ENCODE measurements at regions not wholly inside any gene's neighbourhood (a gene's known extent, or its start where the extent isn't known, plus 50 kb on each side); places are given as distances from the start of the nearest gene placed in this dataset.
"Not testable (repeated sequence)": the region's sequence is repeated elsewhere in the genome, so short reads cannot be mapped to it uniquely, and the experiment has no call there.

- ChIA-PET POLR2A (no interaction called here), CTCF (no interaction called here)
- Histone ChIP-seq H3K4me1 (ENCODE audit: control insufficient read depth, insufficient read depth, low read length) (no peaks in the 10 kb centered on the region), H3K4me3 (ENCODE audit: low read depth in 2 of 2, low read length in 2 of 2) (no peak overlapping the region), H3K27ac (ENCODE audit: low read length) (no peak overlapping the region), H3K36me3 (ENCODE audit: control insufficient read depth, insufficient read depth, low read length) (no peaks in the 10 kb centered on the region), H3K27me3 (ENCODE audit: control insufficient read depth, insufficient read depth, low read length) (no peaks in the 10 kb centered on the region), H3K9me3 (ENCODE audit: control insufficient read depth, insufficient read depth, low read depth, low read length) (no peaks in the 10 kb centered on the region)
- no peak for DNase-seq (ENCODE audit: low read depth, low spot score)
- no peak for TF ChIP-seq POLR2AphosphoS5 (IDR thresholded peaks at IDR 0.05; ENCODE audit: low read depth, low read length)
- no peak for TF ChIP-seq CTCF (IDR thresholded peaks at IDR 0.05)
- no peak for TF ChIP-seq REST (IDR thresholded peaks at IDR 0.05; ENCODE audit: insufficient read depth in 1 of 2, low read depth in 2 of 2, low read length in 1 of 2)
- in situ Hi-C loops (cut with HindIII; ENCODE audit: low pct_unique_long_range_greater_than_20kb, low sequenced_read_pairs) = no loop called here
- intact Hi-C loops (cut with micrococcal nuclease; ENCODE audit: unreplicated experiment) = no loop called here
- ATAC-seq = no peak
- BruUV-seq (replicated peaks) = no TSS peak
Measured at GRCh38 chr14:38056270-38056669, 151.4 kb upstream of the SSTR1 start.

GRCh38 chr14:38062223-38062622 lies 145.5 kb upstream of the SSTR1 start:
- H3K4me3 ChIP-seq (ENCODE audit: low read depth in 2 of 2, low read length in 2 of 2); H3K27me3 ChIP-seq (ENCODE audit: control insufficient read depth, insufficient read depth, low read length); ATAC-seq; H3K9me3 ChIP-seq (ENCODE audit: control insufficient read depth, insufficient read depth, low read depth, low read length); H3K36me3 ChIP-seq (ENCODE audit: control insufficient read depth, insufficient read depth, low read length); DNase-seq (ENCODE audit: low read depth, low spot score); BruUV-seq (replicated peaks); POLR2A ChIA-PET; in situ Hi-C loops (cut with HindIII; ENCODE audit: low pct_unique_long_range_greater_than_20kb, low sequenced_read_pairs); H3K4me1 ChIP-seq (ENCODE audit: control insufficient read depth, insufficient read depth, low read length); intact Hi-C loops (cut with micrococcal nuclease; ENCODE audit: unreplicated experiment); CTCF ChIA-PET; H3K27ac ChIP-seq (ENCODE audit: low read length): not testable (repeated sequence)

GRCh38 chr14:38063711-38064320 lies 143.9 kb upstream of the SSTR1 start:
- no peak overlapping the region for H3K4me3 ChIP-seq (ENCODE audit: low read depth in 2 of 2, low read length in 2 of 2)
- intact Hi-C loops (cut with micrococcal nuclease; ENCODE audit: unreplicated experiment) = no loop called here
- ChIA-PET CTCF (no interaction called here), POLR2A (no interaction called here)
- no peaks in the 10 kb centered on the region for H3K27me3 ChIP-seq (ENCODE audit: control insufficient read depth, insufficient read depth, low read length)
- no peak for DNase-seq (ENCODE audit: low read depth, low spot score)
- TF ChIP-seq POLR2AphosphoS5 (IDR thresholded peaks at IDR 0.05; ENCODE audit: low read depth, low read length) (no peak), SIN3A (IDR thresholded peaks at IDR 0.05; ENCODE audit: borderline replicate concordance, insufficient read depth, low read depth, low read length) (no peak), REST (IDR thresholded peaks at IDR 0.05; ENCODE audit: insufficient read depth in 1 of 2, low read depth in 2 of 2, low read length in 1 of 2) (no peak), TCF7L2 (IDR thresholded peaks at IDR 0.05; ENCODE audit: low read depth, low read length) (no peak), CTCF (IDR thresholded peaks at IDR 0.05) (no peak)
- BruUV-seq (replicated peaks) = no TSS peak
- no peak overlapping the region for H3K27ac ChIP-seq (ENCODE audit: low read length)
- no peaks in the 10 kb centered on the region for H3K9me3 ChIP-seq (ENCODE audit: control insufficient read depth, insufficient read depth, low read depth, low read length)
- no peaks in the 10 kb centered on the region for H3K36me3 ChIP-seq (ENCODE audit: control insufficient read depth, insufficient read depth, low read length)
- ATAC-seq = no peak
- no peaks in the 10 kb centered on the region for H3K4me1 ChIP-seq (ENCODE audit: control insufficient read depth, insufficient read depth, low read length)
- in situ Hi-C loops (cut with HindIII; ENCODE audit: low pct_unique_long_range_greater_than_20kb, low sequenced_read_pairs) = no loop called here
